MV-4-11 (cell line): ENCODE measurements at regions not wholly inside any gene's neighbourhood (a gene's known extent, or its start where the extent isn't known, plus 50 kb on each side); places are given as distances from the start of the nearest gene placed in this dataset.

Source experiments
- DNase-seq: peaks from one replicate; lab custom pipeline; 2025; lab: John Stamatoyannopoulos, UW

- no peak for DNase-seq
These were observed 141.5 kb downstream of the RRAGC start for GRCh38 chr1:38718031-38718430.

- DNase-seq = no peak
These were observed 143.3 kb downstream of the RRAGC start for GRCh38 chr1:38716229-38716628.

GRCh38 chr1:38715415-38715814 is 144.2 kb downstream of the RRAGC start:
- no peak for DNase-seq

DNA sequence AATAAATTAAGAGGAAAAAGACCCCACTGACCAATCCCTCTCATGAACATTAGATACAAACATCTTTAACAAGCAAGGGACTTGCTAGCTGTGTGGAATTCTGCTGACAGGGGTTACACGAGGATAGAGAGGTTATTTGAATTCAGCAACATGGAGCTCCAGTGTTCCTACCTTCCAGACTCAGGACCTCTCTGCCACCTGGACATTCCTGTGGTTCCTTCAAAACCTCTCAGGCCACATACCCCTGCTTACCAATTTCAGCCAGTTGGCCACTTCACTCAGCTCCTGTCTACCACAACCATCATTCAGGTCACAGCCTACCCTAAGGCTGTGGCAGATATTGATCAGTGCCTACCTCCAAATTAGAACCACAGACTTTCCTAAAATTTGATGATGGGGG is 147.5 kb downstream of the RRAGC start:
- DNase-seq = no peak

- DNase-seq = no peak
These were observed 150.8 kb downstream of the RRAGC start for GRCh38 chr1:38708701-38709258.

- no peak for DNase-seq
These were observed 158.5 kb downstream of the RRAGC start for GRCh38 chr1:38701088-38701487.

DNA sequence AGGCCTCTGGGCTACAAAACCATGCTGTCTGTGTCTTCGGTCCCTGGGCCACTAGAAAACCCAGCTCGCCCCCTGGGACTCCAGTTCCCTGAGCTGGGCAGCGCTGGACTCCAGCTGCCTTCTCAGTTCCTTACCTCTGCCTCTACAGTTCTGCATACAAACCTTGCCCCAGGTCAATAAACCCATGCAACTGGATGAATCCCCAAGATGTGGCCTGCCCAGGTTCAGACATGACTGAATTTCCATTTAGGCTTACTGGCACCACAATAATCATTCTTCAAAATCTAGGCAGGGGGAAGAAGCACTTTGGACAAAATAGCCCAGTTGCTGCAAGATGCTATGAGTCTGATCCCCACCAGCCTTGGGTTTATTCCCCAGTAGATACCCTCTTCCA is 159.5 kb downstream of the RRAGC start:
- no peak for DNase-seq

GRCh38 chr1:38699330-38700076 is 160.1 kb downstream of the RRAGC start:
- DNase-seq = no peak

GRCh38 chr1:38697387-38697786 is 162.2 kb downstream of the RRAGC start:
- no peak for DNase-seq

GRCh38 chr1:38696371-38696770 is 163.2 kb downstream of the RRAGC start:
- DNase-seq = no peak

GRCh38 chr1:38693759-38694158 is 165.8 kb downstream of the RRAGC start:
- DNase-seq = no peak

GRCh38 chr1:38693031-38693430 is 166.5 kb downstream of the RRAGC start:
- DNase-seq = no peak

DNA sequence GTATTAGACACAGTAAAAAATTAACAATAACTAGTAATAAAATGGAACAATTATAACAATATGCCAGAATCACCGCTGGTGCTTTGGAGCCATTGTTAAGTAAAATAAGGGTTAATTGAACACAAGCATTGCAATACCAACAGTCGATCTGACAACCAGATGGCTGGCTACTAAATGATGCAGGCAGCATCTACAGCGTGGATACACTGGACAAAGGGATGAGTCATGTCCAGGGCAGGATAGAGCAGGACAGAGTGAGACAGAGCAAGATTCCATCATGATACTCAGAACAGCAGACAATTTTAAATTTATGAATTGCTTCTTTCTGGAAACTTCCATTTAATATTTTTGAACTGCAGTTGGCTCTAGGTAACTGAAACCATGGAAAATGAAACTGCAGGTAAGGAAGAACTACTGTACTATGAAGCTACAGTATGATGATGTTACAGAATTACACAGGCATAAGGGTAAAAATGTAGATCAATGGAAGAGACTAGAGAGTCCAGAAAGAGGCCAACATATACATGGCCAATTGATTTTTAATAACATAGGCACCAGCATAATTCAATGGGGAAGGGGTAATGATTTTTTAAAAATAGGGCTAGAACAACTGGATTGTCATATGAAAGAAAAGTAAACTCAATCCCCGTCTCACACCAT is 168.7 kb downstream of the RRAGC start:
- no peak for DNase-seq

DNA sequence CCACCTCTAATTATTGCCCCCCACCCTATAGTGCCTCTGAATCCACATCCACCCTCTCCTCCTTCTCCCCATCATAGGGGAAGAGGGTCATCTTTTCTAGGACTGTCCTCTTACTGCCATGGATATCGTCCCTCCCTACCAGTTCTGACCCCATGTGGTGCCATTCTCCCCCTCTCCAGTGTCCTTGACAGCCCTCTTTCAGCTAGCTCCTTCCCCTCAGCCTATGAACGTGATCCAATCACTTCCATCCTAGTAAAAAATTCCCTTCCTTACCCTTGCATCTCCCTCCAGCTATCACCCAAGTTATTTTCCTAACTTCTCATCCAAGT is 172.7 kb downstream of the RRAGC start:
- no peak for DNase-seq

- no peak for DNase-seq
These were observed 173.2 kb downstream of the RRAGC start for GRCh38 chr1:38686167-38686926.

- DNase-seq = no peak
These were observed 174.2 kb downstream of the RRAGC start for GRCh38 chr1:38685388-38685787.

- DNase-seq = no peak
These were observed 178.6 kb downstream of the RRAGC start for GRCh38 chr1:38680801-38681510.

- DNase-seq = no peak
These were observed 181.8 kb downstream of the RRAGC start for GRCh38 chr1:38677756-38678155.

- no peak for DNase-seq
These were observed 182.3 kb downstream of the RRAGC start for GRCh38 chr1:38677311-38677710.

- no peak for DNase-seq
These were observed 186.9 kb downstream of the RRAGC start for GRCh38 chr1:38672692-38673091.

- no peak for DNase-seq
These were observed 188.4 kb downstream of the RRAGC start for GRCh38 chr1:38671221-38671620.

DNA sequence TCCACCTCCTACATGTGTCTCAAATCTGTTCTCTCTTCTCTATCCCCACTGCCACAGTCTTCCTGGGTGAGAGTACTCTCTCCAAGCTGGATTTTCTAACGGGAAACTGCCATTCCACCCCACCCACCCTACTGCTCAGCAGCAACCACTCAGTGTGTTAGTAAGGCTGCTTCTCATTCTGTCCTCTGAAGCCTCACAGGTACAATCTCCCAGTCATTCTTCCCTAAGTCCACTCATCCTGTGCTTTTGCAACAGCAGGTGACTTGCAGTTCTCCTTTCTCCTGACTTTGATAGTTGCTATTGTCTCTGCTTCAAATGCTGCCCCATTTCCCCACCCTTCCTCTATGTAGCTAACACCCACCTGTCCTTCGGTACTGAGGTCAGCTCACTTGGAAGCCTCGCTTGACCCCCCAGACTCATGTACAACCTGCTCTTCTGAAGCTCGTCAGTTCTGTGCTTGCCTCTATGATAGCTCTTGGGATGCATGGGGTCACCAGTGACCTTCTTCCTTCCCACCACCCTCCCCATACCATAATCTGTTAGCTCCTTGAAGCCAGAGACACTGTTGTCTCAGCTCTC is 188.9 kb downstream of the RRAGC start:
- DNase-seq = no peak
